H9 (cell line): ENCODE measurements at regions not wholly inside any gene's neighbourhood (a gene's known extent, or its start where the extent isn't known, plus 50 kb on each side); places are given as distances from the start of the nearest gene placed in this dataset.

Experiments
- DNase-seq: peaks from one replicate; pipeline ENCODE4 v3.0.0-alpha.2; 2017
- H2AFZ ChIP-seq: one replicate; pipeline ENCODE4 v1.6.1; 2013; ENCODE audit warnings: mild to moderate bottlenecking, low read length, control low read depth, moderate library complexity
- H2AK5ac ChIP-seq: 2 replicates; pipeline ENCODE4 v1.6.1; 2013; ENCODE audit warnings: low read length, control low read depth, mixed read lengths; ENCODE audit not compliant: insufficient read length
- H2BK120ac ChIP-seq: one replicate; pipeline ENCODE4 v1.6.1; 2013; ENCODE audit warnings: low read depth, mild to moderate bottlenecking, low read length, control low read depth, inconsistent platforms; ENCODE audit not compliant: poor library complexity, severe bottlenecking
- H2BK12ac ChIP-seq: 2 replicates; pipeline ENCODE4 v1.6.1; 2013; ENCODE audit warnings: low read length, control low read depth, mixed read lengths, low read depth; ENCODE audit not compliant: insufficient read length
- H2BK15ac ChIP-seq: 2 replicates; pipeline ENCODE4 v1.6.1; 2013; ENCODE audit warnings: low read depth, low read length, control low read depth
- H2BK20ac ChIP-seq: one replicate; pipeline ENCODE4 v1.6.1; 2013; ENCODE audit warnings: low read depth, mild to moderate bottlenecking, low read length, control low read depth, inconsistent platforms; ENCODE audit not compliant: poor library complexity, severe bottlenecking
- H2BK5ac ChIP-seq: 2 replicates; pipeline ENCODE4 v1.6.1; 2013; ENCODE audit warnings: low read length, control low read depth, mixed read lengths; ENCODE audit not compliant: insufficient read length
- H3K14ac ChIP-seq: 2 replicates; pipeline ENCODE4 v1.6.1; 2013; ENCODE audit warnings: low read length, control low read depth; ENCODE audit not compliant: insufficient read depth
- H3K18ac ChIP-seq: 2 replicates; pipeline ENCODE4 v1.6.1; 2013; ENCODE audit warnings: low read depth, mild to moderate bottlenecking, mixed read lengths, low read length, control low read depth; ENCODE audit not compliant: insufficient read length
- H3K23ac ChIP-seq: 2 replicates; pipeline ENCODE4 v1.6.1; 2013; ENCODE audit warnings: low read length, control low read depth, mixed read lengths, low read depth; ENCODE audit not compliant: insufficient read length
- H3K23me2 ChIP-seq: 2 replicates; pipeline ENCODE4 v1.6.1; 2013; ENCODE audit warnings: low read depth, mild to moderate bottlenecking, mixed read lengths, low read length, control low read depth; ENCODE audit not compliant: insufficient read length, poor library complexity, severe bottlenecking
- H3K27ac ChIP-seq: 2 replicates; pipeline ENCODE4 v1.5.1; 2013; ENCODE audit warnings: low read length, control low read depth, mixed read lengths, low read depth; ENCODE audit not compliant: insufficient read length
- H3K27me3 ChIP-seq: 2 replicates; pipeline ENCODE4 v1.6.1; 2013; ENCODE audit warnings: low read length, control low read depth, inconsistent platforms; ENCODE audit not compliant: insufficient read depth
- H3K4ac ChIP-seq: 2 replicates; pipeline ENCODE4 v1.6.1; 2013; ENCODE audit warnings: low read depth, mild to moderate bottlenecking, control low read depth, inconsistent platforms, low read length, moderate library complexity
- H3K4me1 ChIP-seq: 2 replicates; pipeline ENCODE4 v1.6.1; 2013; ENCODE audit warnings: low read length, control low read depth, inconsistent platforms; ENCODE audit not compliant: insufficient read depth
- H3K4me2 ChIP-seq: 2 replicates; pipeline ENCODE4 v1.6.1; 2013; ENCODE audit warnings: low read length, control low read depth, mixed read lengths; ENCODE audit not compliant: insufficient read length, insufficient read depth
- H3K56ac ChIP-seq: 2 replicates; pipeline ENCODE4 v1.6.1; 2013; ENCODE audit warnings: low read depth, mild to moderate bottlenecking, mixed read lengths, low read length, control low read depth; ENCODE audit not compliant: insufficient read length
- H3K79me1 ChIP-seq: 2 replicates; pipeline ENCODE4 v1.6.1; 2013; ENCODE audit warnings: low read depth, mild to moderate bottlenecking, moderate library complexity, low read length, control low read depth, inconsistent platforms; ENCODE audit not compliant: insufficient read depth, poor library complexity, severe bottlenecking
- H3K79me2 ChIP-seq: 2 replicates; pipeline ENCODE4 v1.6.1; 2013; ENCODE audit warnings: low read length, control low read depth, inconsistent platforms; ENCODE audit not compliant: insufficient read depth
- H3K9ac ChIP-seq: 2 replicates; pipeline ENCODE4 v1.6.1; 2013; ENCODE audit warnings: low read length, control low read depth, mixed read lengths; ENCODE audit not compliant: insufficient read length; ENCODE audit errors: extremely low read depth
- H3K9me3 ChIP-seq: one replicate; pipeline ENCODE4 v1.6.1; 2013; ENCODE audit warnings: low read depth, low read length, inconsistent platforms; ENCODE audit not compliant: control insufficient read depth
- H3T11ph ChIP-seq: one replicate; pipeline ENCODE4 v1.6.1; 2013; ENCODE audit warnings: mild to moderate bottlenecking, low read length, control low read depth, inconsistent platforms
- H4K20me1 ChIP-seq: one replicate; pipeline ENCODE4 v1.6.1; 2013; ENCODE audit not compliant: control insufficient read depth, insufficient read length, insufficient read depth
- H4K5ac ChIP-seq: 2 replicates; pipeline ENCODE4 v1.6.1; 2013; ENCODE audit warnings: low read depth, mild to moderate bottlenecking, mixed read lengths, low read length, control low read depth; ENCODE audit not compliant: insufficient read length
- H4K8ac ChIP-seq: replicated peaks from 2 replicates; pipeline ENCODE4 v1.6.1; 2013; ENCODE audit warnings: low read length, control low read depth, mixed read lengths, low read depth; ENCODE audit not compliant: insufficient read length
- H4K91ac ChIP-seq: 2 replicates; pipeline ENCODE4 v1.6.1; 2013; ENCODE audit warnings: low read depth, mild to moderate bottlenecking, moderate library complexity, mixed read lengths, low read length, control low read depth; ENCODE audit not compliant: insufficient read length
- H3K27ac Mint-ChIP-seq, 3 experiments: 2 replicates in 2 of 3; 3 replicates in 1 of 3; pipeline ENCODE4 v1.8.0; 2020 to 2021; ENCODE audit warnings: mixed read lengths in 3 of 3, mild to moderate bottlenecking in 1 of 3, moderate library complexity in 1 of 3
- H3K27me3 Mint-ChIP-seq: 2 replicates; pipeline ENCODE4 v1.8.0; 2021; ENCODE audit warnings: low read depth, mild to moderate bottlenecking, moderate library complexity, mixed read lengths
- H3K36me3 Mint-ChIP-seq, 3 experiments: 2 replicates in 2 of 3; 3 replicates in 1 of 3; pipeline ENCODE4 v1.8.0; 2020 to 2021; ENCODE audit warnings: low read depth in 3 of 3, mixed read lengths in 3 of 3; ENCODE audit not compliant: insufficient read depth in 1 of 3
- H3K4me1 Mint-ChIP-seq, 2 experiments: 2 replicates each; pipeline ENCODE4 v1.8.0; 2020; ENCODE audit warnings: mixed read lengths in 2 of 2
- H3K4me3 Mint-ChIP-seq, 2 experiments: 2 replicates in 1 of 2; 3 replicates in 1 of 2; pipeline ENCODE4 v1.8.0; 2020 to 2021; ENCODE audit warnings: mild to moderate bottlenecking in 2 of 2, mixed read lengths in 2 of 2, moderate library complexity in 1 of 2
- H3K9me3 Mint-ChIP-seq, 2 experiments: 2 replicates in 1 of 2; 3 replicates in 1 of 2; pipeline ENCODE4 v1.8.0; 2020; ENCODE audit warnings: mild to moderate bottlenecking in 2 of 2, mixed read lengths in 2 of 2, moderate library complexity in 1 of 2
- CTCF ChIP-seq: fragments of 200-600 bp; sonication (generic); conservative IDR thresholded peaks from 3 replicates; pipeline ENCODE4 v1.8.0; 2021; ENCODE audit warnings: antibody characterized with exemption, mild to moderate bottlenecking
- WGBS: extraction: QIAGEN DNeasy Blood & Tissue Kit; methylation state at CpG from one replicate; pipeline ENCODE4 v1.1.7; 2013; ENCODE audit warnings: missing lambda C conversion rate, low lambda C conversion rate, mixed read lengths; ENCODE audit not compliant: insufficient read length; ENCODE audit errors: extremely low coverage; 5-methylcytosine and 5-hydroxymethylcytosine counted together

DNA sequence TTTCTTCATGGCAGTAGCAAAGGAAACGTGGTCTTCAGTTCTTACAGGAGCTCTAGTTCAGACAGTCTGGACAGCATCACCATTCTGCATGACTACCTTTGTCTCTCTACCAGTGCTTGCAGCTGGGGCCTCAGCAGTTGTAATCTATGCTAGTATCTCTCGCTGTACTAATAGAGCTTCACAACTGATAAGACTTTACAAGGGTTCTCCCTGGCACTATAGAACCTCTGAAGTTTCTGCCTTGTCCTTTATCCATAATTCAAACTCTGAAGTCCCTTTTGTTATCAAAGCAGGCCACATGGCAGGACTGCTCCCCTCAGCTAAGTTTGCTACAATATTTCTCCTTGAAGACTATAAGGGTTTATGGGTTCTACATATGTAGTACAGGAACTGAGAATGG is 842.1 kb upstream of the ADGRB3 start:
- Histone ChIP-seq H3K79me2 (no peaks in the 10 kb centered on the region), H3K27me3 (no peaks in the 10 kb centered on the region), H3K56ac (no peak overlapping the region), H4K5ac (no peak overlapping the region), H4K91ac (no peak overlapping the region), H3K23ac (no peak overlapping the region), H2BK12ac (no peak overlapping the region), H4K20me1 (no peaks in the 10 kb centered on the region), H3K4me1 (no peaks in the 10 kb centered on the region; the same call in 1 of the 2 replicates), H3K14ac (no peak overlapping the region), H3K4ac (no peak overlapping the region), H2AFZ (no peak overlapping the region), H3K9me3 (no peaks in the 10 kb centered on the region), H3K18ac (no peak overlapping the region), H3T11ph (no peak overlapping the region), H2BK20ac (no peak overlapping the region), H3K23me2 (no peaks in the 10 kb centered on the region), H2BK120ac (no peak overlapping the region), H3K9ac (no peak overlapping the region), H4K8ac (no peak overlapping the region), H2BK15ac (no peak overlapping the region), H2AK5ac (no peak overlapping the region), H2BK5ac (no peak overlapping the region), H3K79me1 (no peaks in the 10 kb centered on the region), H3K4me2 (no peak overlapping the region), H3K27ac (no peak overlapping the region)
- DNase-seq: no peak
- no peak for TF ChIP-seq CTCF
- no peak overlapping the region for H3K27ac Mint-ChIP-seq
- no peak overlapping the region for H3K4me3 Mint-ChIP-seq
- H3K9me3 Mint-ChIP-seq: no peaks in the 10 kb centered on the region
- no CpG with 5 or more reads among the region's 2 CpGs for WGBS
- no peaks in the 10 kb centered on the region; the same call in 1 of the 2 replicates for H3K27me3 Mint-ChIP-seq
- no peaks in the 10 kb centered on the region for H3K36me3 Mint-ChIP-seq
- peaks cover 7 to 9% of the 10 kb centered on the region in 2 experiments; a peak in 3 of 4 replicates for H3K4me1 Mint-ChIP-seq
